MM.1S (cell line): ENCODE measurements at regions not wholly inside any gene's neighbourhood (a gene's known extent, or its start where the extent isn't known, plus 50 kb on each side); places are given as distances from the start of the nearest gene placed in this dataset.

Source experiments
- EZH2 ChIP-seq: fragments of 300-600 bp; sonication (generic); optimal IDR thresholded peaks from 2 replicates; pipeline ENCODE3; 2017; ENCODE audit warnings: low read depth, mild to moderate bottlenecking, antibody characterized with exemption, low read length, mixed read lengths
- EZH2phosphoT487 ChIP-seq: fragments of 300-600 bp; sonication (generic); IDR thresholded peaks from 2 replicates; pipeline ENCODE4 v1.6.1; 2018; ENCODE audit warnings: antibody characterized with exemption, low read length
- TF ChIP-seq, protein P1 (sequence below): fragments of 300-600 bp; sonication (generic); IDR thresholded peaks from 2 replicates; pipeline ENCODE4 v1.5.1; 2016; ENCODE audit warnings: antibody characterized with exemption, low read length, mixed read lengths

DNA sequence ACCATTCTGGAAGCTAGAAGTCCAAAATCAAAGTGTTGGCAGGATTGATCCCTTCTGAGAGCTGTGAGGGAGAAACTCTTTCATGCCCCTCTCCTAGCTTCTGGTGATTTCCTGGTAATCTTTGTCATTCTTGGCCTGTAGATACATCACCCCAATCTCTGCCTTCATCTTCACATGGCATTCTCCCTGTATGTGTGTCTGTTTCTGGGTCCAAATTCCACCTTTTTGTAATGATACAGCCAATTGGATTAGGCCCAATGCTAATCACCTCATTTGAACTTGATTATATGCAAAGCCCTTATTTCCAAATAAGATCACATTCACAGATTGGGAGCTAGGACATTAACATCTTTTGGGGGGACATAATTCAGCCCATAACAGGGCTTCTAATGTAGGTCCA lies 76.9 kb upstream of the MBIP start:
- TF ChIP-seq, protein P1, sequence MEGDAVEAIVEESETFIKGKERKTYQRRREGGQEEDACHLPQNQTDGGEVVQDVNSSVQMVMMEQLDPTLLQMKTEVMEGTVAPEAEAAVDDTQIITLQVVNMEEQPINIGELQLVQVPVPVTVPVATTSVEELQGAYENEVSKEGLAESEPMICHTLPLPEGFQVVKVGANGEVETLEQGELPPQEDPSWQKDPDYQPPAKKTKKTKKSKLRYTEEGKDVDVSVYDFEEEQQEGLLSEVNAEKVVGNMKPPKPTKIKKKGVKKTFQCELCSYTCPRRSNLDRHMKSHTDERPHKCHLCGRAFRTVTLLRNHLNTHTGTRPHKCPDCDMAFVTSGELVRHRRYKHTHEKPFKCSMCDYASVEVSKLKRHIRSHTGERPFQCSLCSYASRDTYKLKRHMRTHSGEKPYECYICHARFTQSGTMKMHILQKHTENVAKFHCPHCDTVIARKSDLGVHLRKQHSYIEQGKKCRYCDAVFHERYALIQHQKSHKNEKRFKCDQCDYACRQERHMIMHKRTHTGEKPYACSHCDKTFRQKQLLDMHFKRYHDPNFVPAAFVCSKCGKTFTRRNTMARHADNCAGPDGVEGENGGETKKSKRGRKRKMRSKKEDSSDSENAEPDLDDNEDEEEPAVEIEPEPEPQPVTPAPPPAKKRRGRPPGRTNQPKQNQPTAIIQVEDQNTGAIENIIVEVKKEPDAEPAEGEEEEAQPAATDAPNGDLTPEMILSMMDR: no peak
- TF ChIP-seq EZH2 (no peak), EZH2phosphoT487 (no peak)
